Stomach (tissue), 4 donors: ENCODE measurements at regions not wholly inside any gene's neighbourhood (a gene's known extent, or its start where the extent isn't known, plus 50 kb on each side); places are given as distances from the start of the nearest gene placed in this dataset.
"Not testable (repeated sequence)": the region's sequence is repeated elsewhere in the genome, so short reads cannot be mapped to it uniquely, and the experiment has no call there.

Experiments
- CTCF ChIP-seq, 7 experiments: fragments of 450-650 bp in 4 of 7; fragments of 200-600 bp in 3 of 7; sonication (generic) in 3 of 7; IDR thresholded peaks; one replicate each; pipeline ENCODE4 v1.5.1; 2016 to 2019; ENCODE audit warnings: antibody characterized with exemption in 7 of 7, control low read depth in 2 of 7, mild to moderate bottlenecking in 1 of 7
- EP300 ChIP-seq: sonication (generic); formaldehyde crosslinking; IDR thresholded peaks from one replicate; pipeline ENCODE4 v1.6.1; 2017; ENCODE audit warnings: antibody characterized with exemption

GRCh38 chr9:63337899-63338604 lies 1947.0 kb downstream of the FOXD4L5 start:
- TF ChIP-seq CTCF (IDR thresholded peaks at IDR 0.05); EP300: not testable (repeated sequence)
